HG03103 (cell line): ENCODE measurements at regions not wholly inside any gene's neighbourhood (a gene's known extent, or its start where the extent isn't known, plus 50 kb on each side); places are given as distances from the start of the nearest gene placed in this dataset.
"Not testable (repeated sequence)": the region's sequence is repeated elsewhere in the genome, so short reads cannot be mapped to it uniquely, and the experiment has no call there.

Experiments used
- ATAC-seq: cut with Tn5 transposase; IDR thresholded peaks from one replicate; pipeline ENCODE4 v1.9.1; 2021; ENCODE audit warnings: low read depth; ENCODE audit not compliant: unreplicated experiment

DNA sequence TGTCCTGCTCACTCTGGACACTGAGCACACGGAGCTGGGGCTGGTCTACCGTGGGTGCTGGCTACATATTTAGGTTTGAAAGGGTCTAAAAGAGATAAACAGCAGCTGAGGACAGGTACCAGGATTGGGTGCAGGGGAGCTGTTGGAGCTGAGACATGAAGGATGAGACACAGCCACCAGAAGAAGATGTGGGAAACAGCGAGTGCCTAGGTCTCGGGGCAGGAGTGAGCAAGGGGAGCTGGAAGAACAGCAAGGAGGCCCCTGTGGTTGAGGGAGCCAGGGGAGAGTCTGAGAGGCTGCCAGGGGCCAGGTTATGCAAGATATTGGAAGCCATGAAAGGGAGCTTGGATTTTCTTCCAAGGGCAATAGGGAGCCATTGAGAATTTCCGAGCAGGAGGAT is 434.0 kb upstream of the SULF2 start:
- ATAC-seq, result no peak

DNA sequence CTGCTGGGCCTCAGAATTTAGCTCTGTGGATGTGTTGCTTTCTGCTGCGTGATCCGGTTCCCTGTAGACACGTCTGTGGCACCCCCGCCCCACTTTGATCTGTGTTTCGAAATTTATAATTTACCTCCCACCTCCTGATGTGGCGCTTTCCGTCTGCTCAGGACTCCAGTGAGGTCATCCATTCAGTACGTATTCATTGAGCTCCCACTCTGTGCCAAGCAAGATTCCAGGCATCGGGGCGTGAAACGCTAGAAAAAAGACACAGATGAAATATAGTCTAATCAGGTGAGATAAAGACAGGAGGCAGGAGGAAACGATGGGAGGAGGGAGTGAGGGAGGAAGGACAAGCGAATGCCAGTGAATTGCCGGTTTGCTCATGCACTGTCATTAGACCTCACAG is 431.9 kb upstream of the SULF2 start:
- no peak for ATAC-seq

DNA sequence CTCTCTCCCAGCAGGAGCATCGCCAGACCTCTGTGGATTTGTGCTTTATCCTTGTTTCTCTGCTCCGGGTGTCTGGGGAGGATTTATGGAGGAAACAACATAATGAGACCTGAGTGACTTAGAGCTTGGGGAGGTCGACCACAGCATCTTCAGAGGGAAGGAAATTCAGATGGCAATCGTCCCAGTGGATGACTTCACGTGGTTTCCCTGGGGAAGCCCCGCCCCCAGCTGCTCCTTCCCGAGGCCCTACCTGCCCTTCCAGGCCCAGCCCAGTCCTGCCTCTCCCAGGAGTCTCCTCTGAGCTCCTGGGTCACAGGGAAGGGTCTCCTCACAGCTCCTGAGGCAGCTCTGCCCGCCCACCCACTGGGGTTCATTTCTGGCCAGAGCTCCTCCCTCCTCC is 430.3 kb upstream of the SULF2 start:
- no peak for ATAC-seq

DNA sequence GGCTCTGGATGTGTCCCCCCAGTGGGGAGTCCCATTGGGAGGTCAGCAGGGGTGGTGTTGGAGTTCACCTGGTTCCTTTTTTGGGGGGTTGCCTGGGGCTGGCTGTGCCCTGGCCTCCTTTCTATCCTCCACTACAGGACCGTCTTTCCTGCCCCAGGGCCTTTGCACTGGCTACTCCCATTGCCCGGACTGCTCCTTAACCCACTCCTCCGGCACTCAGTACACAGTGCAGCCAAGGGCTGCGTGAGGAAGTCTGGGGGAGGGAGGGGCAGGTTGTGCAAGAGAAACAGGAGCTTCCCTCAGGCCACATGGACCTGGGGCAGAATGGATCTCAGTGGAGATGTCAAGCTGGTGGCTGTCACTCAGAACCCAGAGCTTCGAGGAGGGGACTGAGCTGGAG is 429.3 kb upstream of the SULF2 start:
- no peak for ATAC-seq

DNA sequence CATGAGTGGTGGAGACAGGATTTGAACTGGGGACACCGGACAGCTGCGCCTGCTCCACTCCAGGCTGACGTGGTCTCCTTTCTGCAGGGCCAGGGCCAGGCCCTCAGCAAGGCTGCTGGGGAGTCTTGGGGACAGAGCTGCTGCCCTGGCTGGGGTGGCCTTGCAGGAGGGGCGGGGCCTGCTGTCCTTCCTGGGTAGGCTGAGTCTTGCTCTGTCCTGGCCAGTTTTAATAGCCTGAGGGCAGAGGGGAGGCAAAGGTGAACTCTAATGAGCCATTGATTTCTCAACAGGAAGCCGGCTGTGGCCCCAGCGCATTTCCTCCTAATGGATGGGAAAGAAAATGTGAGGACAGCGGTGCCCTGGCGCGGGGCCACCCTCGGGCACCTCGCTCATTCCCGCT is 428.4 kb upstream of the SULF2 start:
- not testable (repeated sequence) for ATAC-seq

DNA sequence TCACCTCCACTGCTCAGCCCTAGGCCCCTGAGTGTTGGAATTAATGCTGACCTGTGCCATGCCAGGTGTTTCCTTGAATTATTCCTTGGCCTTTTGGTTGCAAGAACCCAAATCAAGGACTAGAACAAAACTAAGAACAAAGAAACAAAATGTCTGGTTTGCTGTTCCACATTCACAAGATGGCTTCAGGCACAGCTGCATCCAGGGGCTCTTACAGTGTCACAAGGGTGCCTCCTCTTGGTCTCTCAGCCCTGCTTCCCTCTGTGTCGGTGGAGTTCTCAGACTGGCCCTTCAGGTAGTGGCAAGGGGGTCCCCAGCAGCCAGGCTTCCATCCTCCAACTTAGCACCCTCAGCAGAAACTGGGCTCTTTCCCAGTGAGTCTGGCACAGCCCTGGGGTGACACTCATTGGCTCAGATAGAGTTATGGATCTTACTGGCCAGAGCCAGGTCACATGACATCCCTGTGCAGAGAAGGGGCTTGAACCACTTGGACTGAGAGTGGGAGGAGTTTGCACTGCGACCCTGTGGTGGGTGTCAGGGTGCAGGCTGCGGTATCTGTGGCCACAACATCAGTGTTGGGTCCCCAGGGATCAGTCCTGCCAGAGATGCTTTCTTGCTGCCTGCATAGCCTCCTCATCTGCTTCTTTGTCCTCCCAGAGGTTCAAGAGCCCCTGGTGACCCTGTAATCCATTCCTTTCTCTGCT is 427.7 kb upstream of the SULF2 start:
- no peak for ATAC-seq

DNA sequence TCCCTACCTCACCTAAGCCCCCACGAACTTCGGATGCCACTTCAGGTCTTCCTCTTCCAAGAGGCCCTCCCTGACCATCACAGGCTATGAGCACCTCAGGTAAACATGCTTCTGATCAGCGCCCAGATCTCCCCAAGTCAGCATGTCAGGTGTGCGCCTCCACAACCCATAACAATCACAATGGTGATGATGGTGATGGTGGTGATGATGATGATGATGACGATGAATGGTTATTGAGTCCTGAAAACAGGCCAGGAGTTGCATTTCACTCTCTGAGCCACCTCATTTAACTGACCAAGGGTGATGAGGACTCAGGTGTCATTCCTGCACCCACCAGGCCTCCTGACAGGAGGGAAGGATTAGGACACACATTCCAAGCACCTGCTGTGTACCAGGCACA is 426.6 kb upstream of the SULF2 start:
- no peak for ATAC-seq

DNA sequence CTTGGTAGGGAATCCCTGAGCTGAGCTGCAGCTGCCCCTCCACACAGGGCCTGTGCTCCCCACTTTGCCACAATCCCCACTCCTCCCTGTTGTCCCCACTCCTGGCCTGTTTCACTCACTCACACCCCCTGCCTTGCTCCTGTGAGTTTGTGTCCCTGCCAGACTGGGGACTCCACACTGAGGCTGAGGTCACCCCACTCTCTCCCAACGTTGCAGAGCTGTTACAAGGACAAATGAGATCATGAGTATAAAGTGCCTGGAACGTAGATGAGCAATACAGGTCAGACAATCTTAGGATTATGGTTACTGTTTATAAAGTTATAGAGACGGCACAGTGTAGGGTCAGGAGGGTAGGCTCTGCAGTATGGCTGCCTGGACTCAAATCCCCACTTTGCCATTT is 426.0 kb upstream of the SULF2 start:
- ATAC-seq, result no peak

DNA sequence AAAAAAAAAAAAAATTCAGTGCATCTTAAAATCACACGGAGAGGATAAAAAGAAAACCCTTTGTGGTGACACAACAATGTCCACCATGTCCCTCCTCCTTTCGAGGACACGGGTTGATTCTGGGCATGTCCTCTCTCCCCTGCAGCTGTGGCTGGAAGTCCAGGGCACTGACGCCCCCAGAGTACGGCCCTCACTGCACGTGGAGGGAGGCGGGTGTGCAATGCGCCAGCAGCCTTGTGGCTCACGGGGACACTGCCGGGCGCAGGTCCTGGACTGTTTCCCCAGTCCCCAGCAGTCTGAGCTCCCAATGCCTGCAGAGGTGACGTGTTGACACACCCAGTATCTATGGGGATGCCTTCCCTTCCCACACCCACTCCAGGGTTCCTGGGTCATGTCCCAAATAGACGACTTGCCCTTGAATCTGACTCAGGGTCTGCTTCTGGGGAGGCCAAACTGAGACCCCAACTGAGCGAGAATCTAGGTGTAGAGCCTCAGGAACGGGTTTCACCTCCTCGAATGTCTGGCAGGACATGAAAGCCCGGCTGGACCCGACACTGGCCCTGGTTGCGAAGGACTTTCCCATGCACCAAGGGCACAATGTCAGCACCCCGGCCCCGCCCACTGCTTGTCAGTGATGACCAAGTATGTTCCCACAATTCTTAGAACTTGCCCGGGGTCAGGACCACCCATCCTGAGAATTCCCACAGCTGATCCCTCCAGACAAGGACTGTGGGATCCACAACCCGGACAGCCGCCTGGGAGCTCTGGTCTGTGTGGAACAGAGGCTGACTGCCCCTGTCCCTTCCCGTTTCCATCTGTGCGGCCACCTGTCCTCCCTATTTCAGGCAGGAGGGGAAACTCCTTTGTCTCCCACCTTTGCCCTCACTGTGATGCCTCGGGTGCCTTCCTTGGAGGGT is 425.1 kb upstream of the SULF2 start:
- ATAC-seq, result no peak

DNA sequence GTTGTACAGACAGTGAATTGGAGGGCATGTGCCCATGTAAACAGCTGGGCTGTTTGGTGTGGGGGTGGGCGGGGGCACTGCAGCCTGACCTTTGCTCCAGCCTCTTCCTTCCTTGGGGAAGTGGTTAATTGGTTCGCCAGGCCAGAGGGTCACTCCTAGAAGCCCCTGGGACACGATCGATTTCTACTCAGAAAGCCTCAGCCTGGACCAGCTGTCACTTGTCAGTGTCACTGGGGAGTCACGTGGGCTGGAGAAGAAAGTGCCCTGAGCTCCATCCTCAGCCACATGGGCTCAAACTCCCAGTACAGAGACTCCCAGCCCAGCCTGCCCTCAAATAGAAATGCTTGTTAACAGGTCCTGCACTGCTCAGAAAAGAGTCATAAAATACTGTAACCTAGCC is 423.8 kb upstream of the SULF2 start:
- ATAC-seq, result no peak

DNA sequence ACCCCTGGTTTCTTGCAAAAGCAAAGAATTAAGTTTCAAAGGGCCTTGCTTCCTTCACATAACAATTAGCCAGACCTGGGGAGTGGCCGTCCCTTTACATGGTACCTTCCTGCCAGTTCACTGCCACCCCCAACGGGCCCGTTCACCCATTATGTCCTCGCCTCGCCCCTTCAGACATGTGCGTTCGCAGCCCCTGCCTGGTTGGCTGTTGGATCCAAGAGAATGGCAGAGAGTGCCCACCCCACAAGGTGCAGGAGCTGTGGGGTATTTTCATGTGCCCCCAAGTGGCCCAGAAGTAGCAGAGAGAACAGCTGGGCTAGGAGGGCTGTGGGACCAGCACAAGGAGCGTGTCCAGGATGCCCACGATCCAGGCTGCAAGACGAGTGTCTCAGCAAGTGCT is 422.9 kb upstream of the SULF2 start:
- ATAC-seq, result no peak

DNA sequence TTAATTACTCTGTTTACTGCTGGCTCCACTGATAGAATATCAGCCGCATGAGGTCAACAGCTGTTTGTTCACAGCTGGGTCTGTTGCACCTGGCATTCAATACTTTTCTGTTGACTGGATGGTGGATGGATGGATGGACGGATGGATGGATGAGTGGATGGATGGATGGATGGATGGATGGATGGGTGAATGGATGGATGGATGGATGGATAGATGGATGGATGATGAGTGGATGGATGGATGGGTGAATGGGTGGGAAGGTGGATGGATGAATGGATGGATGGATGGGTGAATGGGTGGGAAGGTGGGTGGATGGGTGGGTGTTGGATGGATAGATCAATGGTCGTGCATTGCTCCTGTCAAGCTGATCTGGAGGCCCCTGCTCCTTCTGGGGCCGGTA is 422.2 kb upstream of the SULF2 start:
- no peak for ATAC-seq

DNA sequence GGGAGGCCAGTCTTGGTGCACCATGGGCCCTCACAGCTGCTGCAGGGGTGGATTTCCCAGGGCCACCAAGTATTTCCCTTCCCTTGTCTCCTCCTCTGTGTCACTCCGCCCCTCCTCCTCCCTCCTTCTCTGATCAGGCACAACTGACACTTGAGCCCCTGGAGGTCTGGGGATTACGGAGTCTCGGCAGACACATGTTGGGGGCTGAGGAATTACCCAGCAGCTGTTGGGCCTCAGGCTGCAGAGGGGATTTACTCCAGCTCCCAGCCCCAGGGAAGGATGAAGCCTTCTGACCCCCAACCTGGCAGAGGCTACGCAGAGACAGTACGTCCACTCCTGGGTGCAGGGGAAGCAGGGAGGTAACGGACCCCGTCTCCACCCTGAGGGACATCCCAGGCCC is 420.5 kb upstream of the SULF2 start:
- ATAC-seq, result no peak

DNA sequence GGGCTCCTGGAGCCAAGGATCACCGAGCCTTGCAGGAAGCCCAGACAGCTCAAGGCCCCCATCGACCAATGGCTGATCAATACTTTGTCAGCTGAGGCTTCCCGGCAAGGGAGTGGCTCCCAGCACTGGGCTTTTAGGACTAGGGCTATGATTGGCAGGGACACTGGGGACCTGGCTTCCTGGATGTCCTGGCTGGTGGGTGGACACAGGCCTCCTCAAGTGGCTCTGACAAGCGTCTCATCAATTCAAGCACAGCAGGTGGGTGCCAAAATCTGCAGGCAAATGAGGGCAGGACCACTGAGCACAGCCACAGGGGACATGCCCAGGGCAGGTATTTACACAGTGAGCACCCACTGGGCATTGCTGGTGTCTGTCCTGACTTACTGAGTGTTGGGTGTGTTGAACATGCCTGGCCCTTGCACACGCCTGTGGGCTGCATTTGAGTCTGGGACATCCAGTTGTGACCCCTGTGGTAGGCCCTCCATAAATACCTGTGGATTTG is 420.1 kb upstream of the SULF2 start:
- ATAC-seq, result no peak

DNA sequence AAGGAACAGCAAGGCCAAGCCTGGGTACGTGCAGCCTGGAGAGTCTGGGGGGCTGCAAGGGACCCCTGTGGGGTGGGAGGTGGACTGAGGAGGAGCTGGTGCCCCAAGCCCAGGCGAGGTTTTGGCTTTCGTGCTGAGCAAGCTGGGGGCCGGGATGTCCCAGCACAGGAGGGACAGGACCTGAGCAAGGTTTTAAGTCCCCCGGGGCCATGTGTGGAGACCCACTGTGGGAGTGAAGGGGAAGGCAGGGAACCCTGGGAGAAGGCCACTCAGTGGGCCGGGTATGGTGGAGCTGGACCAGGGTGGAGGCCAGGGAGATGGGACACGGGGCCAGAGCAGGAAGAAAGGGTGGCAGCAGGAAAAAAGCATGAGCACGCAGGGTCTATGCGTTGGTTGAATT is 419.2 kb upstream of the SULF2 start:
- ATAC-seq, result no peak

DNA sequence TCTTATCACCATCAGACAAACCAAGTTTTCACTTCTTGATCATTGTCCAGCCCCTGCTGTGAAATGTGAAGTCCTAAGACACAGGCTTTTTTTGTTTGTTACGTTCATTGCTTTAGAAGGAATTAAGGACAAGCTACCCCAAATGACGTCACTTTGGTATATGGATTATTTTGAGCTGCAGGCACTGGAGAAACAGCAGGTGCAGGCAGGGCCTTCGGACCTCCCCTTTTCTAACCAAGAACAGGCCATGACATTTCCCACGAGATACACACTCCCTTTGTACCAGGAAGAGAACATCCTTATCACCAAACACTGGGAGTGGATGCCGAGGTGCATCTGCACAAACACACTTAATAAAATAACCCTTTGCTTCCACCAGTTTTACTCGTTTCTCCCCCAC is 418.0 kb upstream of the SULF2 start:
- ATAC-seq, result no peak

DNA sequence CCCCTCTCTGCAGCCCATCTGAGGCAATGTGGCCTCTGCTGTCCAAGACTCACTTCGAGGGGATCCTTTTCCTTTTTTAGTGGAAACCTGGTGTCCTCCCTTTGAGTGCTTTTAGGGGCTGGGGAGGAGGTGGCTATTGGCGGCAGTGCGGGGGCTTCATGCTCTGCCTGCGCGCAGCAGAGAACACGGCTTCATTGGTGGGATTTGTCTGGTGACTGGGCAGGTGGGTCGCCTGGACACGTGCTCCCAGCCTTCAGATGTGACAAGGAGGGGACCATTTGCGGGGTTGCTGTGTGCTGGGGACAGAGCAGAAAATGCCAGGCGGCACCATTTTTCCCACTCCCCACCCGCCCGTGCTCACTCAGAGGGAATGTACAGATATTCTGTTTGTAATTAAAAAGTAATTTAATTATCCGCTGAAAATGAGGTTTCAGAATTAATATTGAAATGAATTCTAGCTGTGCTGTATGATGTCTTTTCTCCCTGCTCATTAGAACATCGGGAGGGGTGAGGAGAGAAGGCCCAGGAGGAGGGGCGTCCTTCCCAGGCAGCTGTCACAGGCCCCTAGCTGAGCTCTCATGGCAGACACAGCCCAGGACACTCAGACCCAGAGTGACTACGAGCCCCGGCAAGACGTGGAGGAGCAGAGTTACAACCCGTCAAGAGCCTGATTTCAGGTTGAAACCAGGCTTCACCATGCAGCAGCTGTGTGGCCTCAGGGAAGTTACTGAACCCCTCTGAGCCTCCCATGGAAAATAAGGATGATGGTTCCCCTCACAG is 417.2 kb upstream of the SULF2 start:
- no peak for ATAC-seq

DNA sequence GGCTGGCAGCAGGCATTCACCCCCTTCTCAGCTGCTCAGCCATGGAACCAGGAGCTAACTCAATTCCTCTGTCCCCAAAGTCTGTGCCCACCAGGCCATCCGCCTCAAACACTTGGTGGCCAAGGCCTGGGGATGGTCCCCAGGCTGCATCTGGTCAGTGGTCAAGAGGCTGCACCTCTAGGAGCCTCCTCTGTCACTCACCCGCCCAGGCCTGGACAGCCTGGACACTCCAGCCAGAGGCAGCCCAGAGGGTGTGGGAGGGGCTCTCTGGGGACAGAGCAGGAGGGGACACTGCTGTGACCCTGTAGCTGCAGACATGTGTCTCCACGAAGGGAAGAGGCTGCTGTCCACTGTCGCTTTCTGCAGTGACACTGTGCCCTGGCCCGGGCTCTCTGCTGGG is 416.6 kb upstream of the SULF2 start:
- ATAC-seq, result no peak

DNA sequence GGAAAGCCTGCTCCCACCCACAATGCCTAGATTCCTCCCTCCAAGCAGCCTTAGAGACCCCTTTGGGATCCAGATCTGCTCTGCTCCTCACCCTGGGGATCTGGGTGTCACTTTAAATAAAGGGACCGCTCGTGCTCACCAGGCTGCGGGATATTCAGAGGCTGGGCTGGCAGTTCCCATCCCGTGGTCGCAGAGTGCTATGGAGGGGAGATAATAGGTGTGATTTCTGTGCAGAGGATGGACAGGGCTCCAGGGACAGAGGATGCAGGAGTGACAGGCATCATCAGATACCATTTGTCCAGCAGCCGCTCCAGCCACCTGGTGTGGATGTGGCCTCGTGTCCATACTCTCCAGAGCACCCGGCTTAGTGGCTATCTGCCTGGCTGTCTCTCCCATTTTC is 415.9 kb upstream of the SULF2 start:
- ATAC-seq, result no peak

DNA sequence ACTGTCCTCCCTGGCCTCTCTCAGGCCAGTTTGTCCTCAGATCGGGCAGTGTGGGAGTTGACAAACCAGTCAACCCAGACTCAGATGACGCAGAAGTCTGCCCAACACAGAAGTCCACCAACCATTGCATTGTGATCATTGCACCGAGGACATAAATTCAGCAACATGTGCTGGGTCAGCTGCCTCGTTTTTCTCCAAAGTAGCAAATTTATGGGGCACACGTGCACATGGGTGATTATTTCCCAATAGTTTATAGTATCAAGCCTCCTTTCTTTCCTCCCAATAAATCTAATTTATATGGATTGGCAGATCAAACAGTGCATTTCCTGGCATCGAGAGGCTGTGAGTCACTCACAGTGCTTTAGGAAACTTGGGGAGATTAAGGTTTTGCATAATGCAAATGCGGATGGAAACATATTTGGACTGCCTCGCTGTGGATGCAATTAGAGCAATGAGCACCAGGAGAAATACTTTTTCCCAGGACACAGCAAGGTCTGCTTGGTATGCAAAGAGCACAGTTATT is 413.7 kb upstream of the SULF2 start:
- ATAC-seq, result no peak

DNA sequence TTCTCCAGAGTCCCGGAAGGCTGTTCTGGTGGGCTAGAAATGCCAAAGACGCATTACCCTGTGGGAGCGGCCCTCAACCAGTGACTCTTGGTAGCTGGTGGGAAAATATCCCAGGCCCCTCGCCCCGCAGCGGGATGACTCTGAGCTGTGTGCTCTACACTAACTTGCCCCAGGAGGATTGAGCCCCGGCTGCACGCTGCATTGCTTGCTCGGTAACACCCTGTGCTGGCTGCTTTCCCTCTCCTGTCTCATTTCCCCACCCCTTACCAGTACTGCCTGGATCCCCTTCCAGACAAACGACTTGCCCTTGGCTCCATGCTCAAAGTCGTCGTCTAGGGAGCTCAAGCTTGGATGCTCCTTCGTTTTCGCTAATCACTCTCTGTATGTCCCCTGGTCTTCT is 411.8 kb upstream of the SULF2 start:
- ATAC-seq, result no peak
